DMS79 treated with DMSO at 0.1 percent for 48 hours (cell line): ENCODE measurements at regions not wholly inside any gene's neighbourhood (a gene's known extent, or its start where the extent isn't known, plus 50 kb on each side); places are given as distances from the start of the nearest gene placed in this dataset.
"Not testable (repeated sequence)": the region's sequence is repeated elsewhere in the genome, so short reads cannot be mapped to it uniquely, and the experiment has no call there.

Source experiments
- DNase-seq: peaks from one replicate; lab custom pipeline; 2025; lab: John Stamatoyannopoulos, UW

- no peak for DNase-seq
Measured at GRCh38 chr1:221575605-221576004, 166.3 kb downstream of the DUSP10 start.

GRCh38 chr1:221576268-221576667 lies 165.6 kb downstream of the DUSP10 start:
- no peak for DNase-seq

- no peak for DNase-seq
Measured at GRCh38 chr1:221583465-221583864, 158.4 kb downstream of the DUSP10 start.

GRCh38 chr1:221587013-221587412 lies 154.9 kb downstream of the DUSP10 start:
- not testable (repeated sequence) for DNase-seq

GRCh38 chr1:221591250-221591649 lies 150.6 kb downstream of the DUSP10 start:
- DNase-seq, result not testable (repeated sequence)

- DNase-seq, result no peak
Measured at GRCh38 chr1:221594576-221594975, 147.3 kb downstream of the DUSP10 start.

GRCh38 chr1:221598122-221598521 lies 143.8 kb downstream of the DUSP10 start:
- no peak for DNase-seq

- DNase-seq, result no peak
Measured at GRCh38 chr1:221601166-221601565, 140.7 kb downstream of the DUSP10 start.

GRCh38 chr1:221602830-221603229 lies 139.1 kb downstream of the DUSP10 start:
- DNase-seq, result no peak

GRCh38 chr1:221604390-221604789 lies 137.5 kb downstream of the DUSP10 start:
- DNase-seq, result not testable (repeated sequence)

GRCh38 chr1:221604948-221605347 lies 136.9 kb downstream of the DUSP10 start:
- no peak for DNase-seq

- DNase-seq, result no peak
Measured at GRCh38 chr1:221605569-221605968, 136.3 kb downstream of the DUSP10 start.

- DNase-seq, result no peak
Measured at GRCh38 chr1:221606256-221606655, 135.6 kb downstream of the DUSP10 start.

GRCh38 chr1:221608835-221609320 lies 133.0 kb downstream of the DUSP10 start:
- no peak for DNase-seq

GRCh38 chr1:221611656-221612046 lies 130.2 kb downstream of the DUSP10 start:
- peak; percentile 18 for DNase-seq

GRCh38 chr1:221612047-221612777 lies 129.7 kb downstream of the DUSP10 start:
- no peak for DNase-seq

GRCh38 chr1:221620437-221621384 lies 121.2 kb downstream of the DUSP10 start:
- DNase-seq, result peak; percentile 14

GRCh38 chr1:221621683-221622082 lies 120.2 kb downstream of the DUSP10 start:
- DNase-seq, result no peak

- no peak for DNase-seq
Measured at GRCh38 chr1:221622389-221622788, 119.5 kb downstream of the DUSP10 start.

- DNase-seq, result no peak
Measured at GRCh38 chr1:221625026-221625425, 116.9 kb downstream of the DUSP10 start.

GRCh38 chr1:221626041-221626440 lies 115.8 kb downstream of the DUSP10 start:
- DNase-seq, result no peak

- no peak for DNase-seq
Measured at GRCh38 chr1:221630236-221630635, 111.7 kb downstream of the DUSP10 start.

GRCh38 chr1:221631556-221631955 lies 110.3 kb downstream of the DUSP10 start:
- no peak for DNase-seq
